CD14-positive monocyte (primary cell): ENCODE measurements at regions not wholly inside any gene's neighbourhood (a gene's known extent, or its start where the extent isn't known, plus 50 kb on each side); places are given as distances from the start of the nearest gene placed in this dataset.

Experiments used
- DNase-seq, 3 donors: peaks; one replicate each; pipeline ENCODE4 v3.0.0-alpha.2; 2011 to 2022
- H2AFZ ChIP-seq: 2 replicates; pipeline ENCODE4 v1.6.0; 2012; ENCODE audit warnings: mild to moderate bottlenecking, low read depth, low read length, inconsistent platforms; ENCODE audit not compliant: insufficient read depth, poor library complexity, severe bottlenecking
- H3K27ac ChIP-seq, 2 donors: 1 replicate in 1 of 2; 2 replicates in 1 of 2; pipeline ENCODE4 v1.5.1; 2012 to 2013; ENCODE audit warnings: low read length in 2 of 2, control low read depth in 1 of 2, inconsistent platforms in 1 of 2, low read depth in 1 of 2, mild to moderate bottlenecking in 1 of 2
- H3K27me3 ChIP-seq, 2 donors: one replicate each; pipeline versions ENCODE4 v1.6.0 to v1.6.1; 2011 to 2013; ENCODE audit warnings: low read length in 2 of 2; ENCODE audit not compliant: control insufficient read depth in 2 of 2, insufficient read depth in 2 of 2
- H3K36me3 ChIP-seq, 2 donors: replicated peaks in 1 of 2; 1 replicate in 1 of 2; 2 replicates in 1 of 2; pipeline versions ENCODE4 v1.5.1 to v1.6.1; 2012 to 2013; ENCODE audit warnings: low read length in 2 of 2, control low read depth in 1 of 2, inconsistent platforms in 1 of 2, mild to moderate bottlenecking in 1 of 2; ENCODE audit not compliant: insufficient read depth in 2 of 2, control insufficient read depth in 1 of 2
- H3K4me1 ChIP-seq, 2 donors: 1 replicate in 1 of 2; 2 replicates in 1 of 2; pipeline versions ENCODE4 v1.5.1 to v1.6.1; 2012 to 2013; ENCODE audit warnings: low read length in 2 of 2, control low read depth in 1 of 2, inconsistent platforms in 1 of 2, mild to moderate bottlenecking in 1 of 2, moderate library complexity in 1 of 2; ENCODE audit not compliant: insufficient read depth in 2 of 2, control insufficient read depth in 1 of 2
- H3K4me2 ChIP-seq: replicated peaks from 2 replicates; pipeline ENCODE3; 2012; ENCODE audit warnings: low read length, moderate library complexity, mild to moderate bottlenecking; ENCODE audit not compliant: poor library complexity, severe bottlenecking; ENCODE audit errors: extremely low read depth
- H3K4me3 ChIP-seq, 3 experiments: fragments of 200-600 bp in 1 of 3; sonication (generic) in 1 of 3; replicated peaks in 1 of 3; 1 replicate in 2 of 3; 2 replicates in 1 of 3; pipeline ENCODE4 v1.5.1; 2011 to 2013; ENCODE audit warnings: low read length in 3 of 3, mild to moderate bottlenecking in 3 of 3, control low read depth in 2 of 3, low read depth in 2 of 3, inconsistent platforms in 1 of 3, moderate library complexity in 1 of 3
- H3K79me2 ChIP-seq: 2 replicates; pipeline ENCODE4 v1.6.0; 2012; ENCODE audit warnings: mild to moderate bottlenecking, control low read depth, inconsistent platforms, low read length, moderate library complexity; ENCODE audit not compliant: insufficient read depth
- H3K9ac ChIP-seq: 2 replicates; pipeline ENCODE4 v1.6.0; 2017; ENCODE audit warnings: low read length, mild to moderate bottlenecking; ENCODE audit not compliant: insufficient read depth, poor library complexity, severe bottlenecking
- H3K9me3 ChIP-seq, 2 donors: replicated peaks in 1 of 2; 1 replicate in 1 of 2; 2 replicates in 1 of 2; pipeline versions ENCODE4 v1.5.1 to v1.6.1; 2012 to 2013; ENCODE audit warnings: low read length in 2 of 2, control low read depth in 1 of 2; ENCODE audit not compliant: control insufficient read depth in 1 of 2, insufficient read depth in 1 of 2
- H4K20me1 ChIP-seq: 2 replicates; pipeline ENCODE4 v1.6.0; 2012; ENCODE audit warnings: mild to moderate bottlenecking, low read length, control low read depth, moderate library complexity; ENCODE audit not compliant: insufficient read depth
- H3K27ac Mint-ChIP-seq, 7 donors: one replicate each; pipeline ENCODE4 v1.8.0; 2020; ENCODE audit warnings: mild to moderate bottlenecking in 7 of 7, mixed read lengths in 7 of 7, moderate library complexity in 6 of 7, inconsistent platforms in 2 of 7
- H3K27me3 Mint-ChIP-seq, 3 donors: one replicate each; pipeline ENCODE4 v1.8.0; 2021 to 2022; ENCODE audit warnings: low read depth in 3 of 3, mild to moderate bottlenecking in 3 of 3, mixed read lengths in 3 of 3, moderate library complexity in 3 of 3, inconsistent platforms in 1 of 3
- H3K36me3 Mint-ChIP-seq, 2 donors: one replicate each; pipeline ENCODE4 v1.8.0; 2020; ENCODE audit warnings: mixed read lengths in 2 of 2, inconsistent platforms in 1 of 2, mild to moderate bottlenecking in 1 of 2
- H3K4me1 Mint-ChIP-seq: one replicate; pipeline ENCODE4 v1.8.0; 2020; ENCODE audit warnings: mild to moderate bottlenecking, mixed read lengths
- H3K4me3 Mint-ChIP-seq, 2 donors: one replicate each; pipeline ENCODE4 v1.8.0; 2020; ENCODE audit warnings: mild to moderate bottlenecking in 2 of 2, mixed read lengths in 2 of 2, moderate library complexity in 1 of 2
- H3K9me3 Mint-ChIP-seq, 7 donors: one replicate each; pipeline ENCODE4 v1.8.0; 2020 to 2022; ENCODE audit warnings: mixed read lengths in 7 of 7, mild to moderate bottlenecking in 6 of 7, moderate library complexity in 6 of 7, inconsistent platforms in 2 of 7
- CTCF ChIP-seq: fragments of 200-600 bp; IDR thresholded peaks from one replicate; pipeline ENCODE4 v1.8.0; 2022; ENCODE audit warnings: antibody characterized with exemption, mild to moderate bottlenecking
- WGBS: methylation state at CpG from one replicate; pipeline ENCODE4 v1.1.5; 2013; ENCODE audit warnings: missing lambda C conversion rate; ENCODE audit not compliant: insufficient coverage; 5-methylcytosine and 5-hydroxymethylcytosine counted together
- intact Hi-C, 2 donors: fragments of 100-400 bp; cut with micrococcal nuclease; formaldehyde crosslinking; loops; one replicate each; pipeline versions ENCODE4 v1.15.0 to v1.15.1; 2023

- no peak overlapping the region for H3K4me3 ChIP-seq
- no peak for DNase-seq
- peaks cover 0 to 2% (median 0%) of the 10 kb centered on the region in 3 donors for H3K27me3 Mint-ChIP-seq
- H3K9me3 Mint-ChIP-seq: peaks cover 0 to 1% (median 0%) of the 10 kb centered on the region in 7 donors
- H3K9ac ChIP-seq: no peak overlapping the region
- no peak overlapping the region for H3K4me3 Mint-ChIP-seq
- H3K36me3 Mint-ChIP-seq: no peaks in the 10 kb centered on the region
- TF ChIP-seq CTCF: no peak
- no peaks in the 10 kb centered on the region for H4K20me1 ChIP-seq
- H3K79me2 ChIP-seq: no peaks in the 10 kb centered on the region
- no peaks in the 10 kb centered on the region for H3K4me1 ChIP-seq
- intact Hi-C loops: no loop called here
- no peaks in the 10 kb centered on the region for H3K9me3 ChIP-seq
- no CpG with 5 or more reads among the region's 4 CpGs for WGBS
- no peak overlapping the region for H3K4me2 ChIP-seq
- H3K27ac Mint-ChIP-seq: no peak overlapping the region
- H3K36me3 ChIP-seq: no peaks in the 10 kb centered on the region
- H3K27ac ChIP-seq: no peak overlapping the region
- no peak overlapping the region for H2AFZ ChIP-seq
- H3K27me3 ChIP-seq: peaks cover 0 to 2% of the 10 kb centered on the region in 2 donors
- H3K4me1 Mint-ChIP-seq: no peaks in the 10 kb centered on the region
These were observed 89.0 kb upstream of the PNPT1 start for GRCh38 chr2:55782528-55783173.

GRCh38 chr2:55781542-55781941 is 87.9 kb upstream of the PNPT1 start:
- H3K79me2 ChIP-seq: no peaks in the 10 kb centered on the region
- DNase-seq: no peak
- no peak overlapping the region for H2AFZ ChIP-seq
- TF ChIP-seq CTCF: no peak
- no peaks in the 10 kb centered on the region for H4K20me1 ChIP-seq
- no peaks in the 10 kb centered on the region for H3K9me3 ChIP-seq
- H3K27me3 Mint-ChIP-seq: peaks cover 0 to 2% (median 0%) of the 10 kb centered on the region in 3 donors
- H3K36me3 Mint-ChIP-seq: no peaks in the 10 kb centered on the region
- H3K36me3 ChIP-seq: no peaks in the 10 kb centered on the region
- H3K27ac ChIP-seq: no peak overlapping the region
- intact Hi-C loops: no loop called here
- H3K9me3 Mint-ChIP-seq: peaks cover 0 to 1% (median 0%) of the 10 kb centered on the region in 7 donors
- no peaks in the 10 kb centered on the region for H3K4me1 Mint-ChIP-seq
- no peak overlapping the region for H3K9ac ChIP-seq
- no peaks in the 10 kb centered on the region for H3K4me1 ChIP-seq
- peaks cover 0 to 2% of the 10 kb centered on the region in 2 donors for H3K27me3 ChIP-seq
- no peak overlapping the region for H3K4me3 Mint-ChIP-seq
- no peak overlapping the region for H3K4me2 ChIP-seq
- no CpG with 5 or more reads among the region's 1 CpG for WGBS
- no peak overlapping the region for H3K27ac Mint-ChIP-seq
- no peak overlapping the region for H3K4me3 ChIP-seq
